ENCODE measurements at regions not wholly inside any gene's neighbourhood (a gene's known extent, or its start where the extent isn't known, plus 50 kb on each side); places are given as distances from the start of the nearest gene placed in this dataset.
"Not testable (repeated sequence)": the region's sequence is repeated elsewhere in the genome, so short reads cannot be mapped to it uniquely, and the experiment has no call there.

DNA sequence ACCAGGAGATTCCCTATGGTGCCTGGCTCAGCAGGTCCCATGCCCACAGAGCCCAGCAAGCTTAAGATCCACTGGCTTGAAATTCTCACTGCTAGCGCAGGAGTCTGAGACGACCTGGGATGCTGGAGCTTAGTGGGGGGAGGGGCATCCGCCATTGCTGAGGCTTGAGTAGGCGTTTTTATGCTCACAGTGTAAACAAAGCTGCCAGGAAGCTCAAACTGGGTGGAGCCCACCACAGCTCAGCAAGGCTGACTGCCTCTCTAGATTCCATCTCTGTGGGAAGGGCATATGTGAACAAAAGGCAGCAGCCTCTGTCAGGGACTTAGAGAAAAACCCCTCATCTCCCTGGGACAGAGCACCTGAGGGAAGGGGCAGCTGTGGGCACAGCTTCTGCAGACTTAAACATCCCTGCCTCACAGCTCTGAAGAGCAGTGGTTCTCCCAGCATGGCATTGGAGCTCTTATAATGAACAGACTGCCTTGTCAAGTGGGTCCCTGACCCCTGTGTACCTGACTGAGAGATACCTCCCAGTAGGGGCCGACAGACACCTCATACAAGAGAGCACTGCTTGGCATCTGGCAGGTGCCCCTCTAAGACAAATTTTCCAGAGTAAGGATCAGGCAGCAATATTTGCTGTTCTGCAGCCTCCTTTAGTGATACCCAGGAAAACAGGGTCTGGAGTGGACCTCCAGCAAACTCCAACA is 231.5 kb upstream of the SETMAR start:
- H3K27ac Mint-ChIP-seq (ENCODE audit: unreplicated experiment), result no peak overlapping the region
- H3K9me3 Mint-ChIP-seq (ENCODE audit: unreplicated experiment), result peaks cover 16% of the 10 kb centered on the region
- H3K4me3 Mint-ChIP-seq (ENCODE audit: unreplicated experiment), result no peak overlapping the region
- no peak for DNase-seq (ENCODE audit: extremely low spot score, unreplicated experiment)
- H3K27me3 Mint-ChIP-seq (ENCODE audit: unreplicated experiment), result no peaks in the 10 kb centered on the region
- no peaks in the 10 kb centered on the region for H3K36me3 Mint-ChIP-seq (ENCODE audit: unreplicated experiment)
- no peaks in the 10 kb centered on the region for H3K4me1 Mint-ChIP-seq (ENCODE audit: unreplicated experiment)
- TF ChIP-seq, protein P1, sequence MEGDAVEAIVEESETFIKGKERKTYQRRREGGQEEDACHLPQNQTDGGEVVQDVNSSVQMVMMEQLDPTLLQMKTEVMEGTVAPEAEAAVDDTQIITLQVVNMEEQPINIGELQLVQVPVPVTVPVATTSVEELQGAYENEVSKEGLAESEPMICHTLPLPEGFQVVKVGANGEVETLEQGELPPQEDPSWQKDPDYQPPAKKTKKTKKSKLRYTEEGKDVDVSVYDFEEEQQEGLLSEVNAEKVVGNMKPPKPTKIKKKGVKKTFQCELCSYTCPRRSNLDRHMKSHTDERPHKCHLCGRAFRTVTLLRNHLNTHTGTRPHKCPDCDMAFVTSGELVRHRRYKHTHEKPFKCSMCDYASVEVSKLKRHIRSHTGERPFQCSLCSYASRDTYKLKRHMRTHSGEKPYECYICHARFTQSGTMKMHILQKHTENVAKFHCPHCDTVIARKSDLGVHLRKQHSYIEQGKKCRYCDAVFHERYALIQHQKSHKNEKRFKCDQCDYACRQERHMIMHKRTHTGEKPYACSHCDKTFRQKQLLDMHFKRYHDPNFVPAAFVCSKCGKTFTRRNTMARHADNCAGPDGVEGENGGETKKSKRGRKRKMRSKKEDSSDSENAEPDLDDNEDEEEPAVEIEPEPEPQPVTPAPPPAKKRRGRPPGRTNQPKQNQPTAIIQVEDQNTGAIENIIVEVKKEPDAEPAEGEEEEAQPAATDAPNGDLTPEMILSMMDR (IDR thresholded peaks at IDR 0.05), result no peak

DNA sequence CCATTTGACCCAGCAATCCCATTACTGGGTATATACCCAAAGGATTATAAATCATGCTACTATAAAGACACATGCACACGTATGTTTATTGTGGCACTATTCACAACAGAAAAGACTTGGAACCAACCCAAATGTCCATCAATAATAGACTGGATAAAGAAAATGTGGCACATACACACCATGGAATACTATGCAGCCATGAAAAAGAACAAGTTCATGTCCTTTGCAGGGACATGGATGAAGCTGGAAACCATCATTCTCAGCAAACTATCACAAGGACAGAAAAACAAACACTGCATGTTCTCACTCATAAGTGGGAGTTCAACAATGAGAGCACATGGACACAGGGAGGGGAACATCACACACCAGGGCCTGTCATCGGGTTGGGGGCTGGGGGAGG is 225.9 kb upstream of the SETMAR start:
- DNase-seq (ENCODE audit: extremely low spot score, unreplicated experiment); H3K27ac Mint-ChIP-seq (ENCODE audit: unreplicated experiment); H3K27me3 Mint-ChIP-seq (ENCODE audit: unreplicated experiment); H3K36me3 Mint-ChIP-seq (ENCODE audit: unreplicated experiment); H3K4me1 Mint-ChIP-seq (ENCODE audit: unreplicated experiment); H3K4me3 Mint-ChIP-seq (ENCODE audit: unreplicated experiment): not testable (repeated sequence)
- peaks cover 14% of the 10 kb centered on the region for H3K9me3 Mint-ChIP-seq (ENCODE audit: unreplicated experiment)

DNA sequence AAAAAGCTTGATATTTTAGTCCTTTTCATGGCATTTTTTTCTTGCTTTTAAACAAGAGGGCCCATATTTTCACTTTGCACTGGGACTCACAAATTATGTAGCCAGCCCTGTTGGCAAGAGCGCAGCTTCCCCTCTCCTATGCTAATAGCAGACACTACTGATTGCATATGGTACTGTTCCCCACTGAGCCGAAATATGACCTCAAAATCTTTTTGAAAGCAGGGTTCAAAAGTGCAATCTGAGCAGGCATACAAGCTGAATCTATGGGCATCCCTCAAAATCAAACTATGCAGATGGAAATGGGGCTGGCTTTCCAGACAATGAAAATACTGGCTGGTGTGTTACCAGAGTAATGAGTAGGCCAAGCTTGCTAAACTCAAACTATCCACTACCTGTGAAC is 225.2 kb upstream of the SETMAR start:
- Mint-ChIP-seq H3K4me3 (ENCODE audit: unreplicated experiment) (no peak overlapping the region), H3K27me3 (ENCODE audit: unreplicated experiment) (no peaks in the 10 kb centered on the region), H3K27ac (ENCODE audit: unreplicated experiment) (no peak overlapping the region)

DNA sequence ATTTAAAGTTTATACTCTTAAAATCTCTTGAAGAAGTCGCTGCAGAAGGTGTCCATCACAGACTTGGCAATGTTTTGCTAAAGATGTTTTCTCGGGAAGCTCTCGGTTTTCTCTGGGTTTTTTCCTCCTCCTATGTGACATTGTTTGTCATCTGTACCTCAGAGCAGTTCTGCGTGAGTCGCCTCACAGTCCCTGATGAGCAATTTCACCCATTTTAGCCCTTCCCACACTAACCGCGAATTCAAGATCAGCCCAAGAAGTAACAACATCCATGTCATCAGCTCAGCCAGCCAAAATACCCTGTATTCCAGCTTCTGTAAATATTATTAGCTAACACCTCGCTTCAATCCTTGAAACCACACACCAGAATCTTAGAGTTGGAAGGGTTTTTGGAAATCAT is 224.3 kb upstream of the SETMAR start:
- Mint-ChIP-seq H3K27ac (ENCODE audit: unreplicated experiment) (no peak overlapping the region), H3K4me1 (ENCODE audit: unreplicated experiment) (no peaks in the 10 kb centered on the region), H3K9me3 (ENCODE audit: unreplicated experiment) (peaks cover 4% of the 10 kb centered on the region), H3K27me3 (ENCODE audit: unreplicated experiment) (no peaks in the 10 kb centered on the region), H3K36me3 (ENCODE audit: unreplicated experiment) (no peaks in the 10 kb centered on the region), H3K4me3 (ENCODE audit: unreplicated experiment) (no peak overlapping the region)
- TF ChIP-seq, protein P1 (IDR thresholded peaks at IDR 0.05), result no peak
- no peak for DNase-seq (ENCODE audit: extremely low spot score, unreplicated experiment)

More for the DNA sequence above, 225.2 kb upstream of the SETMAR start:
- no peaks in the 10 kb centered on the region for H3K36me3 Mint-ChIP-seq (ENCODE audit: unreplicated experiment)
- no peaks in the 10 kb centered on the region for H3K4me1 Mint-ChIP-seq (ENCODE audit: unreplicated experiment)
- DNase-seq (ENCODE audit: extremely low spot score, unreplicated experiment), result no peak
- TF ChIP-seq, protein P1 (IDR thresholded peaks at IDR 0.05), result no peak
- peaks cover 7% of the 10 kb centered on the region for H3K9me3 Mint-ChIP-seq (ENCODE audit: unreplicated experiment)

DNA sequence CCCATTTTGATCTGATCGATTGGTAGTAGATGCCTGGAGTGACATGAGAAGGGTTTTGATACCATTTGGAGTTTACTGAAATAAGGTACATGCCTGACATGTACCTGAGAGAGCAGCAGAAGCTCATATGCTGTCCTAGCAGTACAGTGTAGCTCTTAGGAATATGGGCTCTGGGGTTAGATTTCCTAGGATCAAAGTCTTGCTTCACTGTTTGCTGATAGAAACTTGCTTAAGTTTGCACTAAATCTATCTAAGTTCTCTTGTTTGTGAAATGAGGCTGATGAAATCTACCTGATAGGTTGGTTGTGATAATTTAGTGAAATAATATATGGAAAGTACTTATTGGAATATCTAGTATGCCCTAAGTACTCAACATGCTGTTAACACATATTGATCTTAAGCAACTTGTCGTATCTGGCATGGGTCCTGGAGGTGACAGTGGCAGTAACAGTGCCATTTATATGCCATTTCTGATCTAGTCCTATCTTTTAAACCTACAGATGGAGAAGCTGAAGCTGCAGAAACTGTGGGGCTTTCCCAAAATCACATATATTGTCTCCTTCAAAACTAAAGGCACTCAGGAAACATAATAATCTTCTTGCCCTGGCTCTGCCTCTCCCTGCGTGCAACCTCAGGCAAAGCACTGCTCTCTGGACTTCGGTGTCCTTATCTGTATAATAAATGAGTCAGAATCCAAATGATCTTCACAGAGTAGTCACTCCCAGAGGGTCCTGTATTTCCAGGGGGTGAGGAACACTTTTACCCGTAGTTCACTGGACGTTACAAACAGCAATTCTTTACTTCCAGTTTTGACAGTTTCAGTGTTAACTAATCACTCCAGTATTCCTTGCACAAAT is 223.6 kb upstream of the SETMAR start:
- H3K27ac Mint-ChIP-seq (ENCODE audit: unreplicated experiment), result no peak overlapping the region
- H3K36me3 Mint-ChIP-seq (ENCODE audit: unreplicated experiment), result no peaks in the 10 kb centered on the region
- no peaks in the 10 kb centered on the region for H3K27me3 Mint-ChIP-seq (ENCODE audit: unreplicated experiment)
- TF ChIP-seq, protein P1 (IDR thresholded peaks at IDR 0.05), result no peak
- H3K4me1 Mint-ChIP-seq (ENCODE audit: unreplicated experiment), result no peaks in the 10 kb centered on the region
- no peaks in the 10 kb centered on the region for H3K9me3 Mint-ChIP-seq (ENCODE audit: unreplicated experiment)
- no peak overlapping the region for H3K4me3 Mint-ChIP-seq (ENCODE audit: unreplicated experiment)
- DNase-seq (ENCODE audit: extremely low spot score, unreplicated experiment), result no peak
